SK-N-MC (cell line): ENCODE measurements at regions not wholly inside any gene's neighbourhood (a gene's known extent, or its start where the extent isn't known, plus 50 kb on each side); places are given as distances from the start of the nearest gene placed in this dataset.

Experiments used
- EZH2 ChIP-seq: fragments of 200-600 bp; sonication (generic); IDR thresholded peaks from one replicate; pipeline ENCODE4 v1.6.1; 2017; ENCODE audit warnings: antibody characterized with exemption
- FOXP2 ChIP-seq: optimal IDR thresholded peaks from 2 replicates; pipeline ENCODE3; 2011; ENCODE audit warnings: mild to moderate bottlenecking, moderate library complexity; ENCODE audit not compliant: insufficient read depth; ENCODE audit errors: extremely low read length, control extremely low read depth
- POLR2AphosphoS5 ChIP-seq: IDR thresholded peaks from 2 replicates; pipeline ENCODE4 v1.6.1; 2012; ENCODE audit warnings: mild to moderate bottlenecking, low read depth, low read length, borderline replicate concordance

GRCh38 chr3:193773266-193774220 is 180.5 kb downstream of the OPA1 start:
- TF ChIP-seq POLR2AphosphoS5 (no peak), EZH2 (no peak), FOXP2 (no peak)
